ENCODE measurements at regions not wholly inside any gene's neighbourhood (a gene's known extent, or its start where the extent isn't known, plus 50 kb on each side); places are given as distances from the start of the nearest gene placed in this dataset.

- TF ChIP-seq CTCF (IDR thresholded peaks at IDR 0.05): peak in 1 of 4 donors; percentile 23
- TF ChIP-seq POLR2A (IDR thresholded peaks at IDR 0.05): peak; percentile 45
Observed at GRCh38 chr20:50403565-50404418, 106.4 kb upstream of the PTPN1 start.

Measured in right lobe of liver (tissue), 4 donors.